GM12801 (cell line): ENCODE measurements at regions not wholly inside any gene's neighbourhood (a gene's known extent, or its start where the extent isn't known, plus 50 kb on each side); places are given as distances from the start of the nearest gene placed in this dataset.

Experiments
- CTCF ChIP-seq: IDR thresholded peaks from one replicate; pipeline ENCODE4 v1.5.1; 2011; ENCODE audit warnings: control low read depth; ENCODE audit not compliant: insufficient read length; ENCODE audit errors: extremely low read depth

GRCh38 chr11:131248588-131248987 is 121.8 kb upstream of the NTM start:
- no peak for TF ChIP-seq CTCF

DNA sequence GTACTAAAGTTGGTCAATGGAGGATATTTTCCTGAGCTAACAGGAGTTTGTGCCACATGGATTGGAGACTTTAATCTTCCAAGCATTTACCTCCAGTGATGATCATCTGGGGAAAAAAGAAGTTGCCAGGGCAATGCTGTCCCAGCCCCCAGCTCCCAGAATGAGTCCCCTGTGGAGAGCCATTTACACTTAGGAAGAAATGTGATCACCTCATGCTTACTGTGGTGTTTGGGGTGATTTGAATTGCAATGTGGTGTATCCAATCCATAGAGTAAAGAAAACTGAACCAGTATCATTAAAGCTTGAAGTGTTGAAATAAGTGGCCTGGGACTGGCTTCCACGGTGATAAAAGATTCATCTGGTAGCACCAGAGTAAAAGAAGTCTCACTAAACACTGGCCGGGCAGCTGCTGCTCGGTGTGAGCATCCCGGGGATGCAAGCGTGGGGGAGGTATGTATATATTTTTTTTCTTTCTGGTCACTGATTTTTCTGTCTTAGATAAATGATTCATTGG is 117.2 kb upstream of the NTM start:
- no peak for TF ChIP-seq CTCF

DNA sequence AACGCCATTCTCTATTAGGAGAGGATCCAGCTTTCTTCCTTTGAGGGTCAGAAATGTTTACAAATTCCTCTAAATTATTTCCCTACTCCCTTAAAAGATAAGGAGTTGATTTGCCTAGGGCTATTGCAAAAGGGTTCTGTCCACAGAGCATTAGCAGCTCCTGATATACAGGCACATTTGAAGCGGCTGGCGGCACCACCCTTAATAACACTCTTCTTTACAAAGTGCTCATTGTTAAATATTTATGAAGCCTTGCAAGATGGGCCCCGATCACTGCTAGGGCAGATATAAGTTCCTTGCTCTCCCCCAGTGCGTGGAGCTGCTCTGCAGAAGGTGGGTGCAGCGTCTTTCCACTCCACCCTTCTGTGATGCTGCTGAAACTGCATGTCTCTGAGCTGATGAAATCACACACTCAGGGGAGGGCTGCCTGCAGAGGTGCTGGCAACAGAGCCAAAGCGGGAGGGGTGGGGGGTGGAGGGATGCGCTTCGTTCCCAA is 116.7 kb upstream of the NTM start:
- no peak for TF ChIP-seq CTCF

- TF ChIP-seq CTCF = no peak
Measured at GRCh38 chr11:131254254-131254653, 116.2 kb upstream of the NTM start.

GRCh38 chr11:131274233-131274632 is 96.2 kb upstream of the NTM start:
- TF ChIP-seq CTCF = no peak

DNA sequence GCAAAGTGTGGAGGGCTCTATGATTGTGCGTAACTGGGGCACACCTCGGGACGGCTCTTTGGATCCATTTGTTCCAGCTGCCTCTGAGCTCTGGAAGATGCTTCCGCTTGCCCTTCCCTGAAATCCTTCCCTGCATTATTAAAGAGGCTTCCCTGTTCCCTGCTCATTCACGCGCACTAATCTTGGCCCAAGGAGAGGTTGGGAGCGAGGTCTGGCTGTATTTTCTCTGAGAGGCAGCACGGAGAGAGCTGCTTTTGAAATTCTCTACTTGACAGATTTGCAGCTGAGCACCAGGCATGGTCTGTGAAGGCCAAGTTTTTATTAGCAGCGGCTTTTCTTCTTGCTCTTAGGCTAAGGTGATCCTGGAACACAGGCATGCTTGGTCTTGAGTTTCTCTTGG is 94.8 kb upstream of the NTM start:
- no peak for TF ChIP-seq CTCF

DNA sequence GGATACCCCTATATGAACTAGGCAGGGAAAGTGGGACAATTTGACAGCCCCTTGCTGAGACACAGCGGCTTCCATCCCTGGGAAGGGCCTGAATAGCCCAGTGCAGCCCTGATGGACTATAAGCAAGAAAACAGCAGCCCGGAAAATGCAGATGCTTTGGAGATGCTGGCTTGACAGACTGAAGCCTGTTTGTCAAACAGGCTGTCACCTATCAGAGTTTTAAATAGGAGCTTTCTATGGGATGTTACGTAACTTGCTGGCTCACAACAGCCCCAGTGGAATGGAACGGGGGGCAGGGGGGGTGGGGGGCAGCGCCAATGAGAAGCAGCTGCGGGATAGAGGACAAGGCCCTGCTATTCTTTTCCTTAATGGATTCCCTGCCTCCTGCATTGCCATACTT is 91.9 kb upstream of the NTM start:
- no peak for TF ChIP-seq CTCF
